GM19438 (cell line): ENCODE measurements at regions not wholly inside any gene's neighbourhood (a gene's known extent, or its start where the extent isn't known, plus 50 kb on each side); places are given as distances from the start of the nearest gene placed in this dataset.

Experiments
- ATAC-seq: cut with Tn5 transposase; IDR thresholded peaks from one replicate; pipeline ENCODE4 v1.9.1; 2021; ENCODE audit warnings: low read depth; ENCODE audit not compliant: unreplicated experiment

- no peak for ATAC-seq
Measured at GRCh38 chr18:65415098-65415497, 335.7 kb upstream of the CDH7 start.

- ATAC-seq, result no peak
Measured at GRCh38 chr18:65414501-65414900, 336.3 kb upstream of the CDH7 start.

- ATAC-seq, result no peak
Measured at GRCh38 chr18:65411061-65411460, 339.8 kb upstream of the CDH7 start.

GRCh38 chr18:65409261-65409660 is 341.6 kb upstream of the CDH7 start:
- no peak for ATAC-seq

- ATAC-seq, result no peak
Measured at GRCh38 chr18:65403534-65403933, 347.3 kb upstream of the CDH7 start.

GRCh38 chr18:65399091-65399490 is 351.7 kb upstream of the CDH7 start:
- no peak for ATAC-seq

GRCh38 chr18:65398347-65399075 is 352.3 kb upstream of the CDH7 start:
- no peak for ATAC-seq

GRCh38 chr18:65380986-65381385 is 369.8 kb upstream of the CDH7 start:
- ATAC-seq, result no peak

- no peak for ATAC-seq
Measured at GRCh38 chr18:65380571-65380970, 370.2 kb upstream of the CDH7 start.

- ATAC-seq, result no peak
Measured at GRCh38 chr18:65372904-65373303, 377.9 kb upstream of the CDH7 start.

GRCh38 chr18:65365245-65365980 is 385.4 kb upstream of the CDH7 start:
- no peak for ATAC-seq

GRCh38 chr18:65363911-65364632 is 386.7 kb upstream of the CDH7 start:
- ATAC-seq, result no peak

- no peak for ATAC-seq
Measured at GRCh38 chr18:65363011-65363410, 387.8 kb upstream of the CDH7 start.

GRCh38 chr18:65359479-65359878 is 391.3 kb upstream of the CDH7 start:
- no peak for ATAC-seq

GRCh38 chr18:65358306-65358705 is 392.5 kb upstream of the CDH7 start:
- ATAC-seq, result no peak

GRCh38 chr18:65352186-65352585 is 398.6 kb upstream of the CDH7 start:
- ATAC-seq, result no peak

- no peak for ATAC-seq
Measured at GRCh38 chr18:65349635-65350034, 401.2 kb upstream of the CDH7 start.

GRCh38 chr18:65347446-65347845 is 403.4 kb upstream of the CDH7 start:
- no peak for ATAC-seq

GRCh38 chr18:65346086-65346485 is 404.7 kb upstream of the CDH7 start:
- no peak for ATAC-seq

- no peak for ATAC-seq
Measured at GRCh38 chr18:65343571-65343970, 407.2 kb upstream of the CDH7 start.

GRCh38 chr18:65336411-65336810 is 414.4 kb upstream of the CDH7 start:
- ATAC-seq, result no peak

GRCh38 chr18:65329010-65329409 is 421.8 kb upstream of the CDH7 start:
- no peak for ATAC-seq
